Suprapubic skin (tissue), 4 donors: ENCODE measurements at regions not wholly inside any gene's neighbourhood (a gene's known extent, or its start where the extent isn't known, plus 50 kb on each side); places are given as distances from the start of the nearest gene placed in this dataset.

Experiments used
- DNase-seq, 2 donors: peaks; one replicate each; pipeline ENCODE4 v3.0.0-alpha.2; 2019; ENCODE audit warnings: low spot score in 2 of 2
- H3K27ac ChIP-seq: fragments of 200-600 bp; sonication (generic); one replicate; pipeline ENCODE4 v1.5.1; 2019
- H3K27me3 ChIP-seq: fragments of 200-600 bp; sonication (generic); one replicate; pipeline ENCODE4 v1.5.1; 2019
- H3K36me3 ChIP-seq: fragments of 200-600 bp; sonication (generic); one replicate; pipeline ENCODE4 v1.5.1; 2019
- H3K4me1 ChIP-seq: fragments of 200-600 bp; sonication (generic); one replicate; pipeline ENCODE4 v1.5.1; 2019
- H3K4me3 ChIP-seq: fragments of 200-600 bp; sonication (generic); one replicate; pipeline ENCODE4 v1.5.1; 2019; ENCODE audit warnings: mild to moderate bottlenecking
- H3K9me3 ChIP-seq: fragments of 200-600 bp; sonication (generic); one replicate; pipeline ENCODE4 v1.5.1; 2019
- EP300 ChIP-seq: sonication (generic); formaldehyde crosslinking; IDR thresholded peaks from one replicate; pipeline ENCODE4 v1.6.1; 2017; ENCODE audit warnings: antibody characterized with exemption
- POLR2A ChIP-seq, 2 donors: fragments of 450-650 bp; IDR thresholded peaks; one replicate each; pipeline ENCODE4 v1.6.1; 2017; ENCODE audit warnings: antibody characterized with exemption in 2 of 2, mild to moderate bottlenecking in 2 of 2, moderate library complexity in 2 of 2
- POLR2AphosphoS5 ChIP-seq, 3 donors: sonication (generic); formaldehyde crosslinking; IDR thresholded peaks; one replicate each; pipeline ENCODE4 v1.6.1; 2017; ENCODE audit warnings: antibody characterized with exemption in 3 of 3
- WGBS: methylation state at CpG from one replicate; pipeline ENCODE4 v1.1.5; 2018; 5-methylcytosine and 5-hydroxymethylcytosine counted together
- TF ChIP-seq, protein P1 (sequence below), 2 donors: fragments of 200-600 bp in 1 of 2; fragments of 450-650 bp in 1 of 2; sonication (generic) in 1 of 2; IDR thresholded peaks; one replicate each; pipeline ENCODE4 v1.5.1; 2016 to 2019; ENCODE audit warnings: antibody characterized with exemption in 2 of 2, mild to moderate bottlenecking in 1 of 2, moderate library complexity in 1 of 2

DNA sequence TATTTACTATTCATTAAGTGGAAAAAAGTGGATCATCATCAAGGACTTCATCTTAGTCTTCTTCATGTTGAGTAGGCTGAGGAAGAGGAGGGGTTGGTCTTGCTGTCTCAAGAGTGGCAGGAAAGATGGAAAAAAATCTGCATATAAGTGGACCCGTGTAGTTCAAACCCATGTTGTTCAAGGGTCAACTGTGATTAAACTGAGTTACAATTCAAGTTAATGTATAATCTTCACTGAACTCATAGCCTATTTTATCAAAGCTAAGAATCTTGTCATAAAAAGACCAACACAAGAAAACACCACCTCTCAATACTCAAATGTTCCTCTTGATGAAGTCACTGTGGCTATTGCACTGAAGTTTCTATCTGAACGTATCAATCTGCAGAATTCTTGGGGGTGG, 260.2 kb downstream of the FNDC1 start:
- Histone ChIP-seq H3K9me3 (peaks cover 7% of the 10 kb centered on the region), H3K4me1 (no peaks in the 10 kb centered on the region), H3K36me3 (no peaks in the 10 kb centered on the region), H3K4me3 (no peak overlapping the region), H3K27ac (no peak overlapping the region), H3K27me3 (no peaks in the 10 kb centered on the region)
- DNase-seq, result no peak
- TF ChIP-seq EP300, result no peak
- no peak for TF ChIP-seq POLR2A (IDR thresholded peaks at IDR 0.05)
- TF ChIP-seq, protein P1, sequence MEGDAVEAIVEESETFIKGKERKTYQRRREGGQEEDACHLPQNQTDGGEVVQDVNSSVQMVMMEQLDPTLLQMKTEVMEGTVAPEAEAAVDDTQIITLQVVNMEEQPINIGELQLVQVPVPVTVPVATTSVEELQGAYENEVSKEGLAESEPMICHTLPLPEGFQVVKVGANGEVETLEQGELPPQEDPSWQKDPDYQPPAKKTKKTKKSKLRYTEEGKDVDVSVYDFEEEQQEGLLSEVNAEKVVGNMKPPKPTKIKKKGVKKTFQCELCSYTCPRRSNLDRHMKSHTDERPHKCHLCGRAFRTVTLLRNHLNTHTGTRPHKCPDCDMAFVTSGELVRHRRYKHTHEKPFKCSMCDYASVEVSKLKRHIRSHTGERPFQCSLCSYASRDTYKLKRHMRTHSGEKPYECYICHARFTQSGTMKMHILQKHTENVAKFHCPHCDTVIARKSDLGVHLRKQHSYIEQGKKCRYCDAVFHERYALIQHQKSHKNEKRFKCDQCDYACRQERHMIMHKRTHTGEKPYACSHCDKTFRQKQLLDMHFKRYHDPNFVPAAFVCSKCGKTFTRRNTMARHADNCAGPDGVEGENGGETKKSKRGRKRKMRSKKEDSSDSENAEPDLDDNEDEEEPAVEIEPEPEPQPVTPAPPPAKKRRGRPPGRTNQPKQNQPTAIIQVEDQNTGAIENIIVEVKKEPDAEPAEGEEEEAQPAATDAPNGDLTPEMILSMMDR (IDR thresholded peaks at IDR 0.05), result no peak
- no peak for TF ChIP-seq POLR2AphosphoS5 (IDR thresholded peaks at IDR 0.05)
- WGBS, result 75% methylated on average over 2 of the region's 2 CpGs

DNA sequence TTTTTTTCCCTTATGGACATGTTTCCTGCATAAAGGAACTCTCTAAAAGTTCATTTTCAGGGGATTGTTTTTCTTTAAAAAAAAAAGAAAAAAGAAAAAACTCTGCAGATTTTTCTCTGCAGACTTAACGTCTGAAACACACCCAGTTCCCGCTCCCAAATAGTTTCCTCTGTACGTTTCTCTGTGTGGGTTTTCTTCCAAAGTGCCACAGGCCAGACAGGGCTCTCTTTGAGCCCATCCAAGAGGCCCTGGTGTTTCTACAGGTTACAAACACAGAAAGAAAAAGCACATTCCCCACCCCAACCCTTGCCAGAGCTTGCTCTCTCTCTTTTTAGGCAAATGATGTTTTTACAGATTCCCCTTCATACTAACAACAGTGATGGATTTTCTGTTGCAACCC, 258.6 kb downstream of the FNDC1 start:
- H3K4me3 ChIP-seq, result no peak overlapping the region
- no peaks in the 10 kb centered on the region for H3K36me3 ChIP-seq
- no peak for DNase-seq
- H3K4me1 ChIP-seq, result no peaks in the 10 kb centered on the region
- no peaks in the 10 kb centered on the region for H3K27me3 ChIP-seq
- H3K9me3 ChIP-seq, result no peaks in the 10 kb centered on the region
- WGBS, result 42% methylated on average over 3 of the region's 3 CpGs
- TF ChIP-seq, protein P1 (IDR thresholded peaks at IDR 0.05), result no peak
- no peak for TF ChIP-seq EP300
- no peak for TF ChIP-seq POLR2AphosphoS5 (IDR thresholded peaks at IDR 0.05)
- no peak overlapping the region for H3K27ac ChIP-seq

GRCh38 chr6:159427335-159427734, 258.1 kb downstream of the FNDC1 start:
- Histone ChIP-seq H3K9me3 (no peaks in the 10 kb centered on the region), H3K36me3 (no peaks in the 10 kb centered on the region), H3K27me3 (no peaks in the 10 kb centered on the region), H3K27ac (no peak overlapping the region), H3K4me1 (no peaks in the 10 kb centered on the region), H3K4me3 (no peak overlapping the region)
- TF ChIP-seq POLR2AphosphoS5 (IDR thresholded peaks at IDR 0.05) (no peak), EP300 (no peak), POLR2A (IDR thresholded peaks at IDR 0.05) (no peak)
- TF ChIP-seq, protein P1 (IDR thresholded peaks at IDR 0.05), result no peak
- no peak for DNase-seq
- WGBS, result 82% methylated on average over 5 of the region's 5 CpGs

- 86% methylated on average over 5 of the region's 6 CpGs for WGBS
- H3K36me3 ChIP-seq, result no peaks in the 10 kb centered on the region
- H3K4me1 ChIP-seq, result no peaks in the 10 kb centered on the region
- H3K4me3 ChIP-seq, result no peak overlapping the region
- TF ChIP-seq POLR2AphosphoS5 (IDR thresholded peaks at IDR 0.05) (no peak), EP300 (no peak), POLR2A (IDR thresholded peaks at IDR 0.05) (no peak)
- TF ChIP-seq, protein P1 (IDR thresholded peaks at IDR 0.05), result no peak
- H3K9me3 ChIP-seq, result no peaks in the 10 kb centered on the region
- DNase-seq, result no peak
- H3K27ac ChIP-seq, result no peak overlapping the region
- no peaks in the 10 kb centered on the region for H3K27me3 ChIP-seq
These were observed 256.2 kb downstream of the FNDC1 start for GRCh38 chr6:159425421-159425820.

- no peak for DNase-seq
- WGBS, result 65% methylated on average over 19 of the region's 20 CpGs
- H3K27me3 ChIP-seq, result no peaks in the 10 kb centered on the region
- H3K36me3 ChIP-seq, result no peaks in the 10 kb centered on the region
- TF ChIP-seq POLR2AphosphoS5 (IDR thresholded peaks at IDR 0.05) (no peak), EP300 (no peak), POLR2A (IDR thresholded peaks at IDR 0.05) (no peak)
- TF ChIP-seq, protein P1 (IDR thresholded peaks at IDR 0.05), result no peak
- no peaks in the 10 kb centered on the region for H3K9me3 ChIP-seq
- no peak overlapping the region for H3K27ac ChIP-seq
- H3K4me3 ChIP-seq, result no peak overlapping the region
- H3K4me1 ChIP-seq, result no peaks in the 10 kb centered on the region
These were observed 253.1 kb downstream of the FNDC1 start for GRCh38 chr6:159422041-159422984.
